ENCODE measurements at regions not wholly inside any gene's neighbourhood (a gene's known extent, or its start where the extent isn't known, plus 50 kb on each side); places are given as distances from the start of the nearest gene placed in this dataset.

DNA sequence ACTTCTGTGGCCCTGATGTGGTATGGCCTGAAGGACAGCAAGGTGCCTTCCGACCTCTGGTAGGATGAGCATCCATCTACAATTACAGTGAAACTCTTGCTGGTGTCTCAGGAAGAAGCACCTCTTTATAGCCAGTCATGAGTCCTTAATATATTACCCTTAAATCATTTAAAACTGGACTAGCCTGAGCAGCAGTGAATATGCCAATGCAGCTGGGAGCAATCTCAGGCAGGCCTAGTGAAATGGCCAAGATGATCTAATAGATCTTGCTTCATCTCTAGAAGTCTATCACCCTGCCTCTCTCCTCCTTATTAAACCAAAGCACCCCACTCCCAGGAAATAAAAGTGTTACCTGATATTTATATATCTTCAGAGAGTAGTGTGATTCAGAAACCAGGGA lies 66.7 kb upstream of the SORCS3 start:
- H3K27ac ChIP-seq: no peak overlapping the region
- TF ChIP-seq CTCF (conservative IDR thresholded peaks at IDR 0.05): no peak

DNA sequence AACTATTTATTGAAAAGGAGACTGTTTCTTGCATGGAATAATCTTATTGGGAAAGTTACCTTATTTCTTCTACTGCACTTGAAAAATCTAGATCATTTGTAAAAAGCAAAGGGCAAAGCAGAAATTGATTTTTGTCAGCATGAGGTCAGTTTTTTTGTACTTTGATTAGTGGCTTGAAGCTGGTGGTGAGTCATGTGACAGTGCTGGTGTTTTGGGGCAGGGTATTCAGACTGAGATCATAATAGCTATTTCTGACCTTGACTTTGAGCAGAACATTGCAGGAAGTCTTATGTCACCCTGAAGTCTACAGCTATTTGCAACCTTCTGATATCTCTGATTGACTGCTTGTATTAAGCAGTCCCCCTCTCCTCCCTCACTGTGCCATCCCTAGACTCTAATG lies 66.3 kb upstream of the SORCS3 start:
- no peak overlapping the region for H3K27ac ChIP-seq
- TF ChIP-seq CTCF (conservative IDR thresholded peaks at IDR 0.05): no peak

GRCh38 chr10:104576611-104577010 lies 64.5 kb upstream of the SORCS3 start:
- no peak overlapping the region for H3K27ac ChIP-seq
- TF ChIP-seq CTCF (conservative IDR thresholded peaks at IDR 0.05): no peak

GRCh38 chr10:104577163-104577562 lies 63.9 kb upstream of the SORCS3 start:
- no peak overlapping the region for H3K27ac ChIP-seq
- no peak for TF ChIP-seq CTCF (conservative IDR thresholded peaks at IDR 0.05)

GRCh38 chr10:104577861-104578521 lies 63.1 kb upstream of the SORCS3 start:
- no peak overlapping the region for H3K27ac ChIP-seq
- no peak for TF ChIP-seq CTCF (conservative IDR thresholded peaks at IDR 0.05)

DNA sequence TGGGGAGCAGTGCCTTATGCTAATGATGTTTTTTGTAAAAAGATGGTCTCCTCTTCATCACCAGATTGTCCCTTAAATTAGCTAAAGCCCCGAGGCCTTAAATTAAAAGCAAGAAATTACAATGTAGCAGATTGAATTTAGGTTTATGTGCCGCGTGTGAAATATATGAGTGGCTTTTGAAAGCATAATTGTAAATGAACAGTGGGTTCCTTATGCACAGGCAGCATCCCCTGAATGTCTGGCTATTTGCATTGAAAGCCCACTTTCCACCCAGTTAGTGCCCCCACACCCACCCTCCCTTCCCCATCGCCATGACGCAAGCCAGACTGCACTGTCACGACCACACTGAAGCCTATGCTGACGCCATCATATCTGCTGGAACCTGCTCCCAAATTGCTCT lies 62.4 kb upstream of the SORCS3 start:
- no peak for TF ChIP-seq CTCF (conservative IDR thresholded peaks at IDR 0.05)
- H3K27ac ChIP-seq: no peak overlapping the region

- TF ChIP-seq CTCF (conservative IDR thresholded peaks at IDR 0.05): no peak
Observed at GRCh38 chr10:104579136-104579535, 62.0 kb upstream of the SORCS3 start.

More at GRCh38 chr10:104579136-104579535, 62.0 kb upstream of the SORCS3 start:
- no peak overlapping the region for H3K27ac ChIP-seq
